ENCODE measurements at regions not wholly inside any gene's neighbourhood (a gene's known extent, or its start where the extent isn't known, plus 50 kb on each side); places are given as distances from the start of the nearest gene placed in this dataset.
A peak's percentile ranks its signal among the peaks of the same experiment; 100 is the strongest.

DNA sequence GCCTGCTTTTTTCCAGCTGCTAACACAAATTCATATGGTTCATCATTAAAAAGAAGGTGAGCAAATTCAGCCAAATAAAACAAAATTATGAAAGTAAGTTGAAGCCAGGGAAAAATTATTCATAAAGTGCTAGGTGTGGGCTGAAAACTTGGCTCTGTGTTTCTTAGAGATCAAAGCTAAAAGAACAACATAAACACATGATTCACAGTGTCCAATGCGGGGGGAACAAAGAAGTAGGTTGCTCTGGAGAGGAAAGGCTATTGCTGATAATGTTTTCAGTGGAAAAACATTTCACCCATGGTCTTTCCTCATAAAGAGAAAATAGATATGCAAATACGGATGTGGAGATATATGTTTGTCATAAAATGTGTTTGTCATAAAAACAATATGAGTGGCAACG lies 1691.5 kb upstream of the SLC10A2 start:
- DNase-seq (ENCODE audit: low read depth), result no peak
- no peak overlapping the region for H3K4me3 ChIP-seq (ENCODE audit: low read depth, low read length)

DNA sequence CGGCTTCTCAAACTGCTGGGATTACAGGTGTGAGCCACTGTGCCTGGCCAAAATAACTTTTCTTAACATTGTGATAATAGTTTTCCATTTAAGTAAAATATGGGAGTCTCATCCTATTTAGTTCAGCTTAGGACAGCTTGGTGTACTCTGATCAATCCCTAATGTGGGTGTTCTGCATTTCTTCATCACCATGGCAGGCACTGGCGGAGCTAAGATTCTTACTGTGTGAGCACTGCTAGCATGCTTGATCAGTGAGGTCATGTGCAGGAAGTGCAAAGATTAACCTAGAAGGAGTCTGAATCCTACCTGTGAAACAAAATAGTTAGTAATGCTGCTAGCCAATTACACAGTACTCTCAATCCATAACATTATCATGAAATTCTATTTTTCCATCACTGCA lies 1684.2 kb upstream of the SLC10A2 start:
- no peak overlapping the region for H3K4me3 ChIP-seq (ENCODE audit: low read depth, low read length)
- TF ChIP-seq, protein P1, sequence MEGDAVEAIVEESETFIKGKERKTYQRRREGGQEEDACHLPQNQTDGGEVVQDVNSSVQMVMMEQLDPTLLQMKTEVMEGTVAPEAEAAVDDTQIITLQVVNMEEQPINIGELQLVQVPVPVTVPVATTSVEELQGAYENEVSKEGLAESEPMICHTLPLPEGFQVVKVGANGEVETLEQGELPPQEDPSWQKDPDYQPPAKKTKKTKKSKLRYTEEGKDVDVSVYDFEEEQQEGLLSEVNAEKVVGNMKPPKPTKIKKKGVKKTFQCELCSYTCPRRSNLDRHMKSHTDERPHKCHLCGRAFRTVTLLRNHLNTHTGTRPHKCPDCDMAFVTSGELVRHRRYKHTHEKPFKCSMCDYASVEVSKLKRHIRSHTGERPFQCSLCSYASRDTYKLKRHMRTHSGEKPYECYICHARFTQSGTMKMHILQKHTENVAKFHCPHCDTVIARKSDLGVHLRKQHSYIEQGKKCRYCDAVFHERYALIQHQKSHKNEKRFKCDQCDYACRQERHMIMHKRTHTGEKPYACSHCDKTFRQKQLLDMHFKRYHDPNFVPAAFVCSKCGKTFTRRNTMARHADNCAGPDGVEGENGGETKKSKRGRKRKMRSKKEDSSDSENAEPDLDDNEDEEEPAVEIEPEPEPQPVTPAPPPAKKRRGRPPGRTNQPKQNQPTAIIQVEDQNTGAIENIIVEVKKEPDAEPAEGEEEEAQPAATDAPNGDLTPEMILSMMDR (conservative IDR thresholded peaks at IDR 0.05; ENCODE audit: low read depth, low read length), result no peak
- DNase-seq (ENCODE audit: low read depth), result peak; percentile 85

More for the DNA sequence above, 1691.5 kb upstream of the SLC10A2 start:
- TF ChIP-seq, protein P1 (conservative IDR thresholded peaks at IDR 0.05; ENCODE audit: low read depth, low read length), result no peak

DNA sequence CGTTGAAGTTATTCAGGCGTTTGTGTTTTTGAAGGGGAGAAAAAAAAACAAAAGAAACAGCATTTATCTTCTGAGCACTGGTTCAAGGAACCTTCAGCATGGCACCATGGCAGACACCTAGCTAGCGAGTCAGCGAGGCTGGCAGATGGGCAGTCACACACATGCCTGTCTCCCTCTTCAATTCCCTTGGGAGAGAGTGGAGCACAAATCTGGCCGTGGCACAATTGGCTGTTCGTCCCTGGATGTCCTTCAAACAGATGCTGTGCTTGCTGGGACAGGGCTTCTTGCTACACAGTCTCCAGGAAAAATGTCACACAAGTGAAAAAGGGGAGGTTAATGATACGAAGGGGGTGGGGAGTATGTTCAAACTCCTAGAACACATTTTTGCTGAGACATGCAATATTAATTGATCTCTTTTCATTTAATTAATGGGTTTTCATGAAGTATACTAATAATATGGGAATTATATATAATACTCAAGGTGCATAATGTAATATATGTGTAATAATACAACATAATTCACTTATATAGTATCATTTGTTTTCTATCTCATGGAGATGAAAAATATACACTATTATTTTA lies 1674.5 kb upstream of the SLC10A2 start:
- no peak for DNase-seq (ENCODE audit: low read depth)
- TF ChIP-seq, protein P1 (conservative IDR thresholded peaks at IDR 0.05; ENCODE audit: low read depth, low read length), result no peak
- no peak overlapping the region for H3K4me3 ChIP-seq (ENCODE audit: low read depth, low read length)

DNA sequence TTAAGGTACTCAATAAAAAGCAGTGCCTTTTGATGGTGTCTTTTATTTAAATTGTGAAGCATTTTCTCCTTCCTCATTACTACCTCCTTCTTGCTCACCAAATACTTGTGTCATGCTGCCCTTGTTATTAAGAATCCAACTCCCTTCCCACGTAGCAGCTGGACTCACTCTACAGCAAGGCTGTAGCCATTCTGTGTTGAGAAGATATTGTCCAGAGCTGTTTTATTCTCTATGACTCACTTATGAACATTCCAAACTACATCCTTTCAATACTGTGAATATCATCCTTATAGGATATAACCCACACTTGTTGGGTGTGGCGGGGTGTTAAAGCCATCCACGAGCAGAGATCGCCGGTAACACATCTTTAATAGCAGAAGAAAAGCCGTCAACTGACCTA lies 1671.5 kb upstream of the SLC10A2 start:
- TF ChIP-seq, protein P1 (conservative IDR thresholded peaks at IDR 0.05; ENCODE audit: low read depth, low read length), result no peak
- no peak overlapping the region for H3K4me3 ChIP-seq (ENCODE audit: low read depth, low read length)
- no peak for DNase-seq (ENCODE audit: low read depth)

DNA sequence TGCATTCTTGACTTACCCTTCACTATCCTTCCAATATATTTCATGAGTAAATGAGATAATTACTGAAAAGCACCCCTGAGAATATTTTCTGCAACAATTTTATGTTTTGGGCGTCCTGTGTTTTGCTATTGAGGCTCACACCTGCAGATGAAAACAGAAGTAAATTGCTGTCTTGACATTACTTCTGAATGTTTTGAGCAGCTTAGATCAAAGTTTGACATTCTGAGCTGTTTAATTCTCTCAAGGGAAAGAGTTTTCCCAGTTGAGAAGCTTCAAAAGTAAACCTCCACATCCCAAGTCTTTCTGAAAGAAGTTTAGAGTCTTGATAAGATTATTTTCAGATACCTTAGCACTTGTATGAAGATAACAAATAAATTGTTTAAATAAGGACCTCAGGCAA lies 1667.2 kb upstream of the SLC10A2 start:
- H3K4me3 ChIP-seq (ENCODE audit: low read depth, low read length), result no peak overlapping the region
- TF ChIP-seq, protein P1 (conservative IDR thresholded peaks at IDR 0.05; ENCODE audit: low read depth, low read length), result no peak
- DNase-seq (ENCODE audit: low read depth), result no peak

DNA sequence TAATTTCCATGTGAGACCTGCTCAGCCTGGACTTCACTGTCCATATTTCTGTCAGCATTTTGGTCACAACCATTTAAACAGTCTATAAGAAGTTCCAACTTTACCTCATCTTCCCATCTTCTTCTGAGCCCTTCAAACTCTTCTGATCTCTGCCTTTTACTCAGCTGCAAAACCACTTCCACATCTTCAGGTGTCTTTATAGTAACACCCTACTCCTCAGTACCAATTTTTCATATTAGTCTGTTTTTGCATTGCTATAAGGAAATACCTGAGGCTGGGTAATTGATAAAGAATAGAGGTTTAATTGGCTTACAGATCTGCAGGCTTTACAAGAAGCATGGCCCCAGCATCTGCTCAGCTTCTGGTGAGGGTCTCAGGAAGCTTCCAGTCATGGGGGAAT lies 1648.9 kb upstream of the SLC10A2 start:
- no peak for DNase-seq (ENCODE audit: low read depth)
- TF ChIP-seq, protein P1 (conservative IDR thresholded peaks at IDR 0.05; ENCODE audit: low read depth, low read length), result no peak
- no peak overlapping the region for H3K4me3 ChIP-seq (ENCODE audit: low read depth, low read length)

DNA sequence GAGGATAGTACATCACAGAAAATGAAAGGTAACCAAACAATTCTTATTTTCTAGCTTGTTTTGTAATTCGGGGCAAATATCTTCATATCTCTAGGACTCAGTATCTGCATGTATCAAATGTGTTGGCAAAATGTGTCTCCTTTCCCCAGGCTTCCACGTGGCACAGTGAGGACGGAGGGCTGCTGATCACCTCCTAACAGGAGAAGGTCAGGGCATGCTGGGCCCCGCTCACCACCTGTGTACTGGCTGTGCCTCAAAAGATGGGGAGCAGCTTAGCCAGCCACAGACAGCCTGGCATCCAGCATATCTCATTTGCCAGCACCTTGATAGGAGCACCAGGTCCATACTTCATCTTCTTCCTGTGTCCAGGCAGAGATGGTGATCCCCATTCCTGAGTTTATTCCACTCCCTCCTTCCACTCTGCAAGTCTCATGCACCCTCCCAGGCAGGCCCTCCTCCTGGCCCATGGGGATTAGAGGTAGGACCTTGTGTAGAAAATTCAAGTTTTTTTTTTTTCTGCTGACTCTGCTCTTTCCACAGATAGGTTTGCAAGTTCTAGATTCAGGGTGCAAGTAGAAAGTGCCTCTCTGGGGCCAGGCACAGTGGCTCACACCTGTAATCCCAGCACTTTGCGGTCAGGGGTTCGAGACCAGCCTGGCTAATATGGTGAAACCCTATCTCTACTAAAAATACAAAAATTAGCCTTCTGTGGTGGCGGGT lies 1639.0 kb upstream of the SLC10A2 start:
- TF ChIP-seq, protein P1 (conservative IDR thresholded peaks at IDR 0.05; ENCODE audit: low read depth, low read length), result no peak

More for the DNA sequence above, 1639.0 kb upstream of the SLC10A2 start:
- H3K4me3 ChIP-seq (ENCODE audit: low read depth, low read length), result no peak overlapping the region
- no peak for DNase-seq (ENCODE audit: low read depth)
